ENCODE measurements at regions not wholly inside any gene's neighbourhood (a gene's known extent, or its start where the extent isn't known, plus 50 kb on each side); places are given as distances from the start of the nearest gene placed in this dataset.

- H3K36me3 ChIP-seq (ENCODE audit: control insufficient read depth, insufficient read depth, low read length), result no peaks in the 10 kb centered on the region
- WGBS, 2 experiments (ENCODE audit: insufficient coverage in 1 of 2, insufficient read length in 1 of 2), result no CpG with 5 or more reads among the region's 1 CpG
- no peak overlapping the region for H3K9ac ChIP-seq (ENCODE audit: extremely low read depth, low read length, poor library complexity, severe bottlenecking)
- DNase-seq, result no peak
- Mint-ChIP-seq H3K4me3 (no peak overlapping the region), H3K27me3 (ENCODE audit: insufficient read depth) (no peaks in the 10 kb centered on the region), H3K36me3 (ENCODE audit: low read depth) (no peaks in the 10 kb centered on the region), H3K4me1 (no peaks in the 10 kb centered on the region), H3K9me3 (no peaks in the 10 kb centered on the region), H3K27ac (no peak overlapping the region)
- no peak overlapping the region for H3K27ac ChIP-seq (ENCODE audit: low read depth, low read length)
- no peaks in the 10 kb centered on the region for H3K4me1 ChIP-seq (ENCODE audit: control insufficient read depth, insufficient read depth, low read length)
- no peak overlapping the region for H3K4me3 ChIP-seq (ENCODE audit: low read length)
- no peaks in the 10 kb centered on the region for H3K9me3 ChIP-seq (ENCODE audit: control insufficient read depth, low read length)
- TF ChIP-seq CTCF (conservative IDR thresholded peaks at IDR 0.05), result no peak
- no peaks in the 10 kb centered on the region for H3K27me3 ChIP-seq (ENCODE audit: control insufficient read depth, insufficient read depth, low read length, poor library complexity, severe bottlenecking)
Observed at GRCh38 chr18:40874233-40874632, 1080.8 kb upstream of the PIK3C3 start.

DNA sequence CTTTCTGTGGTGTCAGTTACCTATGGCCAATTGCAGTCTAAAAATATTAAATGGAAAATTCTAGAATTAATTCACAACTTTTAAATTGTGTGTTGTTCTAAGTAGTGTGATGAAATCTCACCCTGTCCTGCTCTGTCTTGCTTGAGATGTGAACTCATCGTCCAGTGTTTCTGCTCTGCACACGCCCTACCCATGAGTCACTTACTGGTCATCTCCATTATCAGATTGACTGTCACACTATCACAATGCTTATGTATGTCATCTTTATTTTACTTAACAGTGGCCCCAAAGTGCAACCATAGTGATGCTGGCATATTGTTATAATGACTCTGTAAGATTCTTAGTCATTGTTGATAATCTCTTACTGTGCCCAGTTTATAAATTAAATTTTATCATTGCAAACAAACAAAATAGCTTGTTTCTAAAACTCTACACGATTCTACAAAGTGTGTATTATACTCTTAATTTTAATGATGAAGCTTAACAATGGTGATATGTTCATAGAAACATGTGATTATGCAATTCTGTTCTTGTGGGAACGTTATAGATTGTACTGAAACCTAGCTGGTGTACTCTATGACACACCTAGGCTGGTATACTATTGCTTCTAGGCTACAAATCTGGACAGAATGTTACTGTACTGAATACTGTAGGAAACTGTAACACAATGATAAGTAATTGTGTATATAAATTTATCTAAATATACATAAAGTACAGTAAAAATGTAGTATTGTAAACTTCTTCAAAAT lies 1086.8 kb upstream of the PIK3C3 start:
- Mint-ChIP-seq H3K4me3 (no peak overlapping the region), H3K27me3 (ENCODE audit: insufficient read depth) (no peaks in the 10 kb centered on the region), H3K9me3 (no peaks in the 10 kb centered on the region), H3K4me1 (no peaks in the 10 kb centered on the region), H3K27ac (no peak overlapping the region), H3K36me3 (ENCODE audit: low read depth) (no peaks in the 10 kb centered on the region)
- H3K27me3 ChIP-seq (ENCODE audit: control insufficient read depth, insufficient read depth, low read length, poor library complexity, severe bottlenecking), result no peaks in the 10 kb centered on the region
- no peak for DNase-seq
- H3K9ac ChIP-seq (ENCODE audit: extremely low read depth, low read length, poor library complexity, severe bottlenecking), result no peak overlapping the region
- H3K9me3 ChIP-seq (ENCODE audit: control insufficient read depth, low read length), result no peaks in the 10 kb centered on the region
- H3K4me1 ChIP-seq (ENCODE audit: control insufficient read depth, insufficient read depth, low read length), result no peaks in the 10 kb centered on the region
- WGBS, 2 experiments (ENCODE audit: insufficient coverage in 1 of 2, insufficient read length in 1 of 2), result 80% methylated on average over 3 of the region's 4 CpGs
- no peak overlapping the region for H3K27ac ChIP-seq (ENCODE audit: low read depth, low read length)
- no peak for TF ChIP-seq CTCF (conservative IDR thresholded peaks at IDR 0.05)
- no peak overlapping the region for H3K4me3 ChIP-seq (ENCODE audit: low read length)
- no peaks in the 10 kb centered on the region for H3K36me3 ChIP-seq (ENCODE audit: control insufficient read depth, insufficient read depth, low read length)

DNA sequence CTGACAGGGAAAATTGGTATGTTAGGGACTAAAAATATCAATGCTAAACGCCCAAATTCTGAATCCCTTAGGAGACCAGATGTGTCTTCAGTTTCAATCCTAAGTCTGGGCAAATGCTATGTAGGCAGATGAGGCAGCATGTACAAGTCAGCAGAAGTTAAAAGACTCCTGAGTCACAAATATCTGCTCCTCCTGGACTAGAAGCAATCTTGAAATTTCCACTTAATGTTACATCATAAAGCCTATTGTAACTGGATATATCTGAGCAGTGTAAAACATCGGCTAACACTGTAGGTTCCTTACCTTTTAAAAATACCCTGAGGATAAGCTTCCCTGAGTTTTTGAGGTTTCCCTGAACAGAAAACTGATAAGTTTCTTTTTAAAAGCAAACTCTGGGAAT lies 1087.6 kb upstream of the PIK3C3 start:
- H3K9ac ChIP-seq (ENCODE audit: extremely low read depth, low read length, poor library complexity, severe bottlenecking), result no peak overlapping the region
- 88 to 100% methylated on average over 1 to 2 of the region's 2 CpGs for WGBS, 2 experiments (ENCODE audit: insufficient coverage in 1 of 2, insufficient read length in 1 of 2)
- no peaks in the 10 kb centered on the region for H3K4me1 ChIP-seq (ENCODE audit: control insufficient read depth, insufficient read depth, low read length)
- no peaks in the 10 kb centered on the region for H3K36me3 Mint-ChIP-seq (ENCODE audit: low read depth)
- H3K9me3 ChIP-seq (ENCODE audit: control insufficient read depth, low read length), result no peaks in the 10 kb centered on the region
- no peak overlapping the region for H3K4me3 ChIP-seq (ENCODE audit: low read length)
- H3K4me3 Mint-ChIP-seq, result no peak overlapping the region
- no peaks in the 10 kb centered on the region for H3K4me1 Mint-ChIP-seq
- no peaks in the 10 kb centered on the region for H3K9me3 Mint-ChIP-seq
- no peak for TF ChIP-seq CTCF (conservative IDR thresholded peaks at IDR 0.05)
- no peak overlapping the region for H3K27ac Mint-ChIP-seq
- no peaks in the 10 kb centered on the region for H3K27me3 Mint-ChIP-seq (ENCODE audit: insufficient read depth)
- no peak for DNase-seq
- no peak overlapping the region for H3K27ac ChIP-seq (ENCODE audit: low read depth, low read length)
- no peaks in the 10 kb centered on the region for H3K27me3 ChIP-seq (ENCODE audit: control insufficient read depth, insufficient read depth, low read length, poor library complexity, severe bottlenecking)
- no peaks in the 10 kb centered on the region for H3K36me3 ChIP-seq (ENCODE audit: control insufficient read depth, insufficient read depth, low read length)

Data from endodermal cell (in vitro differentiated cells).